ENCODE measurements at regions not wholly inside any gene's neighbourhood (a gene's known extent, or its start where the extent isn't known, plus 50 kb on each side); places are given as distances from the start of the nearest gene placed in this dataset.

GRCh38 chr20:50399917-50400704, 110.1 kb upstream of the PTPN1 start:
- TF ChIP-seq CTCF (IDR thresholded peaks at IDR 0.05; ENCODE audit: low read depth, low read length) (no peak), EZH2phosphoT487 (IDR thresholded peaks at IDR 0.05; ENCODE audit: low read depth) (no peak)
